ENCODE measurements at regions not wholly inside any gene's neighbourhood (a gene's known extent, or its start where the extent isn't known, plus 50 kb on each side); places are given as distances from the start of the nearest gene placed in this dataset.
"Not testable (repeated sequence)": the region's sequence is repeated elsewhere in the genome, so short reads cannot be mapped to it uniquely, and the experiment has no call there.

GRCh38 chr2:56021136-56021474 lies 97.5 kb upstream of the EFEMP1 start:
- DNase-seq (ENCODE audit: low spot score): no peak
- FAIRE-seq: peak; percentile 44

GRCh38 chr2:56021579-56021978 lies 98.0 kb upstream of the EFEMP1 start:
- DNase-seq (ENCODE audit: low spot score): no peak
- FAIRE-seq: no peak

GRCh38 chr2:56025469-56026193 lies 102.0 kb upstream of the EFEMP1 start:
- DNase-seq (ENCODE audit: low spot score) (no peak), FAIRE-seq (no peak)

- no peak for DNase-seq (ENCODE audit: low spot score)
- no peak for FAIRE-seq
These were observed 103.2 kb upstream of the EFEMP1 start for GRCh38 chr2:56026828-56027227.

GRCh38 chr2:56030062-56030461 lies 106.5 kb upstream of the EFEMP1 start:
- FAIRE-seq (no peak), DNase-seq (ENCODE audit: low spot score) (no peak)

GRCh38 chr2:56030901-56031300 lies 107.3 kb upstream of the EFEMP1 start:
- FAIRE-seq: no peak

GRCh38 chr2:56034258-56034657 lies 110.7 kb upstream of the EFEMP1 start:
- no peak for FAIRE-seq
- no peak for DNase-seq (ENCODE audit: low spot score)

More at GRCh38 chr2:56030901-56031300, 107.3 kb upstream of the EFEMP1 start:
- no peak for DNase-seq (ENCODE audit: low spot score)

GRCh38 chr2:56040189-56040588 lies 116.6 kb upstream of the EFEMP1 start:
- DNase-seq (ENCODE audit: low spot score) (no peak), FAIRE-seq (no peak)

- DNase-seq (ENCODE audit: low spot score) (no peak), FAIRE-seq (no peak)
These were observed 117.3 kb upstream of the EFEMP1 start for GRCh38 chr2:56040834-56041233.

- no peak for DNase-seq (ENCODE audit: low spot score)
- peak; percentile 58 for FAIRE-seq
These were observed 123.6 kb upstream of the EFEMP1 start for GRCh38 chr2:56047136-56047535.

GRCh38 chr2:56049233-56049845 lies 125.8 kb upstream of the EFEMP1 start:
- no peak for FAIRE-seq
- no peak for DNase-seq (ENCODE audit: low spot score)

GRCh38 chr2:56053679-56054078 lies 130.1 kb upstream of the EFEMP1 start:
- FAIRE-seq (no peak), DNase-seq (ENCODE audit: low spot score) (no peak)

GRCh38 chr2:56055405-56055804 lies 128.4 kb upstream of the CCDC85A start:
- FAIRE-seq (no peak), DNase-seq (ENCODE audit: low spot score) (no peak)

GRCh38 chr2:56061327-56061726 lies 122.5 kb upstream of the CCDC85A start:
- not testable (repeated sequence) for FAIRE-seq; DNase-seq (ENCODE audit: low spot score)

- DNase-seq (ENCODE audit: low spot score) (no peak), FAIRE-seq (no peak)
These were observed 115.0 kb upstream of the CCDC85A start for GRCh38 chr2:56068746-56069145.

- DNase-seq (ENCODE audit: low spot score) (peak; percentile 40), FAIRE-seq (peak; percentile 68)
These were observed 106.4 kb upstream of the CCDC85A start for GRCh38 chr2:56077359-56077915.

- DNase-seq (ENCODE audit: low spot score) (no peak), FAIRE-seq (no peak)
These were observed 101.1 kb upstream of the CCDC85A start for GRCh38 chr2:56082665-56083064.

GRCh38 chr2:56084111-56084901 lies 99.5 kb upstream of the CCDC85A start:
- no peak for DNase-seq (ENCODE audit: low spot score)
- FAIRE-seq: no peak

GRCh38 chr2:56086336-56086735 lies 97.5 kb upstream of the CCDC85A start:
- no peak for FAIRE-seq
- no peak for DNase-seq (ENCODE audit: low spot score)

GRCh38 chr2:56088411-56088810 lies 95.4 kb upstream of the CCDC85A start:
- no peak for FAIRE-seq
- DNase-seq (ENCODE audit: low spot score): no peak

GRCh38 chr2:56089931-56090330 lies 93.9 kb upstream of the CCDC85A start:
- FAIRE-seq (no peak), DNase-seq (ENCODE audit: low spot score) (no peak)

GRCh38 chr2:56099963-56100362 lies 83.8 kb upstream of the CCDC85A start:
- FAIRE-seq (no peak), DNase-seq (ENCODE audit: low spot score) (no peak)

All from urothelium cell line (cell line).